ENCODE measurements at regions not wholly inside any gene's neighbourhood (a gene's known extent, or its start where the extent isn't known, plus 50 kb on each side); places are given as distances from the start of the nearest gene placed in this dataset.

DNA sequence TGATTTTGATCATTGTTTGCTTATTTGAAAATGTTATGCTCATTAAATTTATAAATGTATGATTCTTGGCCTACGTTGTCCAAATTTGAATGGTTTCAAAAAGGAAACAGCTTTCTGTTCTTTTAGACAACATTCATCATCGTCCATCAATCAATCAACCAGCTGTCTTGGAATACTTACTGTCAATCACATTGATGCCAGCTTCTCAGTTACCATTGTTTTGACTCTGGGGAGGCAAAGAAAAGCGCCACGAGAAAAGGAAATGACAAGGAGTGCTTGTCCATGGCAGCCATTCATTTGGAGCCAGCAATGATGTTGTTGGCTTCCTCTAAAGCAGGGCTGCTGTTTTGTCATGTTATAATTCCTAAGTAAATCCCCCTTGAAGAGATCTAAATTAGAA is 62.2 kb upstream of the TP63 start:
- Histone ChIP-seq H3K4me2 (no peak overlapping the region), H3K36me3 (ENCODE audit: insufficient read depth) (no peaks in the 10 kb centered on the region), H4K20me1 (replicated peaks; ENCODE audit: insufficient read depth) (no peaks in the 10 kb centered on the region), H3K79me2 (replicated peaks; ENCODE audit: insufficient read depth) (no peaks in the 10 kb centered on the region), H3K27ac (ENCODE audit: low read depth) (no peak overlapping the region), H3K4me1 (ENCODE audit: insufficient read depth) (no peaks in the 10 kb centered on the region), H2AFZ (no peak overlapping the region), H3K4me3 (no peak overlapping the region), H3F3A (replicated peaks; ENCODE audit: low read depth) (no peaks in the 10 kb centered on the region), H3K9me2 (ENCODE audit: insufficient read depth) (0 out of 2 replicates have a peak, but pooled peaks cover 5% of the 10 kb centered on the region), H3K27me3 (ENCODE audit: insufficient read depth) (no peaks in the 10 kb centered on the region)
- Mint-ChIP-seq H3K27ac (no peak overlapping the region), H3K27me3 (ENCODE audit: insufficient read depth, low read depth, poor library complexity) (no peaks in the 10 kb centered on the region), H3K36me3 (ENCODE audit: low read depth) (no peaks in the 10 kb centered on the region), H3K4me3 (no peak overlapping the region), H3K4me1 (peaks cover under 1% of the 10 kb centered on the region; the same call in 2 of the 3 replicates), H3K9me3 (no peaks in the 10 kb centered on the region)
- ATAC-seq (no peak), DNase-seq (ENCODE audit: low spot score) (no peak)
- TF ChIP-seq ZNF331 (CRISPR knock-in tag; IDR thresholded peaks at IDR 0.05; ENCODE audit: low read depth) (no peak), CREB1 (CRISPR knock-in tag; IDR thresholded peaks at IDR 0.05; ENCODE audit: low read depth) (no peak), JUNB (IDR thresholded peaks at IDR 0.05; ENCODE audit: unreplicated experiment) (no peak), POLR2AphosphoS5 (IDR thresholded peaks at IDR 0.05; ENCODE audit: low read depth) (no peak), NANOG (IDR thresholded peaks at IDR 0.05; ENCODE audit: borderline replicate concordance) (no peak), EZH2 (IDR thresholded peaks at IDR 0.05; ENCODE audit: low read depth, unreplicated experiment) (no peak), STAT1 (IDR thresholded peaks at IDR 0.05; ENCODE audit: unreplicated experiment) (no peak), EZH2phosphoT487 (IDR thresholded peaks at IDR 0.05; ENCODE audit: unreplicated experiment) (no peak)
- TF ChIP-seq, protein P1, sequence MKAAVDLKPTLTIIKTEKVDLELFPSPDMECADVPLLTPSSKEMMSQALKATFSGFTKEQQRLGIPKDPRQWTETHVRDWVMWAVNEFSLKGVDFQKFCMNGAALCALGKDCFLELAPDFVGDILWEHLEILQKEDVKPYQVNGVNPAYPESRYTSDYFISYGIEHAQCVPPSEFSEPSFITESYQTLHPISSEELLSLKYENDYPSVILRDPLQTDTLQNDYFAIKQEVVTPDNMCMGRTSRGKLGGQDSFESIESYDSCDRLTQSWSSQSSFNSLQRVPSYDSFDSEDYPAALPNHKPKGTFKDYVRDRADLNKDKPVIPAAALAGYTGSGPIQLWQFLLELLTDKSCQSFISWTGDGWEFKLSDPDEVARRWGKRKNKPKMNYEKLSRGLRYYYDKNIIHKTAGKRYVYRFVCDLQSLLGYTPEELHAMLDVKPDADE (IDR thresholded peaks at IDR 0.05) = no peak
- TF ChIP-seq, protein P2, sequence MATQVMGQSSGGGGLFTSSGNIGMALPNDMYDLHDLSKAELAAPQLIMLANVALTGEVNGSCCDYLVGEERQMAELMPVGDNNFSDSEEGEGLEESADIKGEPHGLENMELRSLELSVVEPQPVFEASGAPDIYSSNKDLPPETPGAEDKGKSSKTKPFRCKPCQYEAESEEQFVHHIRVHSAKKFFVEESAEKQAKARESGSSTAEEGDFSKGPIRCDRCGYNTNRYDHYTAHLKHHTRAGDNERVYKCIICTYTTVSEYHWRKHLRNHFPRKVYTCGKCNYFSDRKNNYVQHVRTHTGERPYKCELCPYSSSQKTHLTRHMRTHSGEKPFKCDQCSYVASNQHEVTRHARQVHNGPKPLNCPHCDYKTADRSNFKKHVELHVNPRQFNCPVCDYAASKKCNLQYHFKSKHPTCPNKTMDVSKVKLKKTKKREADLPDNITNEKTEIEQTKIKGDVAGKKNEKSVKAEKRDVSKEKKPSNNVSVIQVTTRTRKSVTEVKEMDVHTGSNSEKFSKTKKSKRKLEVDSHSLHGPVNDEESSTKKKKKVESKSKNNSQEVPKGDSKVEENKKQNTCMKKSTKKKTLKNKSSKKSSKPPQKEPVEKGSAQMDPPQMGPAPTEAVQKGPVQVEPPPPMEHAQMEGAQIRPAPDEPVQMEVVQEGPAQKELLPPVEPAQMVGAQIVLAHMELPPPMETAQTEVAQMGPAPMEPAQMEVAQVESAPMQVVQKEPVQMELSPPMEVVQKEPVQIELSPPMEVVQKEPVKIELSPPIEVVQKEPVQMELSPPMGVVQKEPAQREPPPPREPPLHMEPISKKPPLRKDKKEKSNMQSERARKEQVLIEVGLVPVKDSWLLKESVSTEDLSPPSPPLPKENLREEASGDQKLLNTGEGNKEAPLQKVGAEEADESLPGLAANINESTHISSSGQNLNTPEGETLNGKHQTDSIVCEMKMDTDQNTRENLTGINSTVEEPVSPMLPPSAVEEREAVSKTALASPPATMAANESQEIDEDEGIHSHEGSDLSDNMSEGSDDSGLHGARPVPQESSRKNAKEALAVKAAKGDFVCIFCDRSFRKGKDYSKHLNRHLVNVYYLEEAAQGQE (IDR thresholded peaks at IDR 0.05; ENCODE audit: unreplicated experiment) = no peak
- TF ChIP-seq, protein P3, sequence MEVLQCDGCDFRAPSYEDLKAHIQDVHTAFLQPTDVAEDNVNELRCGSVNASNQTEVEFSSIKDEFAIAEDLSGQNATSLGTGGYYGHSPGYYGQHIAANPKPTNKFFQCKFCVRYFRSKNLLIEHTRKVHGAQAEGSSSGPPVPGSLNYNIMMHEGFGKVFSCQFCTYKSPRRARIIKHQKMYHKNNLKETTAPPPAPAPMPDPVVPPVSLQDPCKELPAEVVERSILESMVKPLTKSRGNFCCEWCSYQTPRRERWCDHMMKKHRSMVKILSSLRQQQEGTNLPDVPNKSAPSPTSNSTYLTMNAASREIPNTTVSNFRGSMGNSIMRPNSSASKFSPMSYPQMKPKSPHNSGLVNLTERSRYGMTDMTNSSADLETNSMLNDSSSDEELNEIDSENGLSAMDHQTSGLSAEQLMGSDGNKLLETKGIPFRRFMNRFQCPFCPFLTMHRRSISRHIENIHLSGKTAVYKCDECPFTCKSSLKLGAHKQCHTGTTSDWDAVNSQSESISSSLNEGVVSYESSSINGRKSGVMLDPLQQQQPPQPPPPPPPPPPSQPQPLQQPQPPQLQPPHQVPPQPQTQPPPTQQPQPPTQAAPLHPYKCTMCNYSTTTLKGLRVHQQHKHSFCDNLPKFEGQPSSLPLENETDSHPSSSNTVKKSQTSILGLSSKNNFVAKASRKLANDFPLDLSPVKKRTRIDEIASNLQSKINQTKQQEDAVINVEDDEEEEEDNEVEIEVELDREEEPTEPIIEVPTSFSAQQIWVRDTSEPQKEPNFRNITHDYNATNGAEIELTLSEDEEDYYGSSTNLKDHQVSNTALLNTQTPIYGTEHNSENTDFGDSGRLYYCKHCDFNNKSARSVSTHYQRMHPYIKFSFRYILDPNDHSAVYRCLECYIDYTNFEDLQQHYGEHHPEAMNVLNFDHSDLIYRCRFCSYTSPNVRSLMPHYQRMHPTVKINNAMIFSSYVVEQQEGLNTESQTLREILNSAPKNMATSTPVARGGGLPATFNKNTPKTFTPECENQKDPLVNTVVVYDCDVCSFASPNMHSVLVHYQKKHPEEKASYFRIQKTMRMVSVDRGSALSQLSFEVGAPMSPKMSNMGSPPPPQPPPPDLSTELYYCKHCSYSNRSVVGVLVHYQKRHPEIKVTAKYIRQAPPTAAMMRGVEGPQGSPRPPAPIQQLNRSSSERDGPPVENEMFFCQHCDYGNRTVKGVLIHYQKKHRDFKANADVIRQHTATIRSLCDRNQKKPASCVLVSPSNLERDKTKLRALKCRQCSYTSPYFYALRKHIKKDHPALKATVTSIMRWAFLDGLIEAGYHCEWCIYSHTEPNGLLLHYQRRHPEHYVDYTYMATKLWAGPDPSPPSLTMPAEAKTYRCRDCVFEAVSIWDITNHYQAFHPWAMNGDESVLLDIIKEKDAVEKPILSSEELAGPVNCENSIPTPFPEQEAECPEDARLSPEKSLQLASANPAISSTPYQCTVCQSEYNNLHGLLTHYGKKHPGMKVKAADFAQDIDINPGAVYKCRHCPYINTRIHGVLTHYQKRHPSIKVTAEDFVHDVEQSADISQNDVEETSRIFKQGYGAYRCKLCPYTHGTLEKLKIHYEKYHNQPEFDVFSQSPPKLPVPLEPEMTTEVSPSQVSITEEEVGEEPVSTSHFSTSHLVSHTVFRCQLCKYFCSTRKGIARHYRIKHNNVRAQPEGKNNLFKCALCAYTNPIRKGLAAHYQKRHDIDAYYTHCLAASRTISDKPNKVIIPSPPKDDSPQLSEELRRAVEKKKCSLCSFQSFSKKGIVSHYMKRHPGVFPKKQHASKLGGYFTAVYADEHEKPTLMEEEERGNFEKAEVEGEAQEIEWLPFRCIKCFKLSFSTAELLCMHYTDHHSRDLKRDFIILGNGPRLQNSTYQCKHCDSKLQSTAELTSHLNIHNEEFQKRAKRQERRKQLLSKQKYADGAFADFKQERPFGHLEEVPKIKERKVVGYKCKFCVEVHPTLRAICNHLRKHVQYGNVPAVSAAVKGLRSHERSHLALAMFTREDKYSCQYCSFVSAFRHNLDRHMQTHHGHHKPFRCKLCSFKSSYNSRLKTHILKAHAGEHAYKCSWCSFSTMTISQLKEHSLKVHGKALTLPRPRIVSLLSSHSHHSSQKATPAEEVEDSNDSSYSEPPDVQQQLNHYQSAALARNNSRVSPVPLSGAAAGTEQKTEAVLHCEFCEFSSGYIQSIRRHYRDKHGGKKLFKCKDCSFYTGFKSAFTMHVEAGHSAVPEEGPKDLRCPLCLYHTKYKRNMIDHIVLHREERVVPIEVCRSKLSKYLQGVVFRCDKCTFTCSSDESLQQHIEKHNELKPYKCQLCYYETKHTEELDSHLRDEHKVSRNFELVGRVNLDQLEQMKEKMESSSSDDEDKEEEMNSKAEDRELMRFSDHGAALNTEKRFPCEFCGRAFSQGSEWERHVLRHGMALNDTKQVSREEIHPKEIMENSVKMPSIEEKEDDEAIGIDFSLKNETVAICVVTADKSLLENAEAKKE (CRISPR knock-in tag; IDR thresholded peaks at IDR 0.05) = no peak
